Activated CD4-positive, alpha-beta T cell treated with anti-CD3 and anti-CD28 coated beads, Interleukin-2, amount 50 U/mL, for 1 hour (primary cell): ENCODE measurements at regions not wholly inside any gene's neighbourhood (a gene's known extent, or its start where the extent isn't known, plus 50 kb on each side); places are given as distances from the start of the nearest gene placed in this dataset.

Source experiments
- DNase-seq: peaks from one replicate; pipeline ENCODE4 v3.0.0-alpha.2; 2020

DNA sequence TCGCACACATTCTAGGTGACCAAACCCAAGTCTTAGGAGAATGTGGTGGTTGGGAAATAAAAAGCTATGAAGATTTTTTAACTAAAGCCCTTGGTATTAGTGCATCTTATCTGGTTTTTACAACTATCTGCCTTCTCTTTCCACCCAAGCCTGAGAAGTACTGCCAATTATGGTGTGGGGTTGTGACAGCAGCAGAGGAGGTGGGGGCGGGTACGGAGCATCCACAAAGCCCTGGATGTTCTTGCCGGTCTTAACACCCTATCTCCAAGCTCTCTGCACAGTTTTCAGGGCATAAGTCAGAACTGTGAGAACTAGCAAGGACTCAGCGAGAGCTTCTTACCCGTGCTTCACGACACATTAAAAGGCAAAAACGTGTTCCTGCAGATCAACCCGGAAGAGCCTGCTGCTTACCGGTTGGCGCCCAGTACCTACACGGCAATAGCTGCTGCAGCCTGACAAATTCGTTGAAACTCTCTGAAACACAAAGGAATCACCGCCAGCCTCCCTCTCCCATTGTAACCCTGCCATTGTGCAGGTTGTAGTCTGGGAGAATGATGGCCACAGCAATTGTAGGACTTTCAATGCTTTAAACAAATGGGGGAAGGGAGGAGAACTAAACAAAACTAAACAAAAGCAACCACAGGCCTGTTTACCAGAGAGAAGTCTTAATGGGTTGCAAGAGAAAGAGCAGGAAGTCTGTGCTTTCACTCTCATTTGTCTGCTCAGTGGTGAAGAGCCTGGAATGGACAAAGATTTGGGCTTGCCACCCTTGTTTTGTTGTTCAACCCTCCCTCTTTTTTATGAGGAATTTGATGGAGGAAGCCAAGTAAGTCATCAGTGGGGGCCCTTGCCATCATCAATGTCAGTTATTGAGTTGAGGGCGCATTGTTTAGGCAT, 461.0 kb upstream of the JARID2 start:
- peak; percentile 7 for DNase-seq

DNA sequence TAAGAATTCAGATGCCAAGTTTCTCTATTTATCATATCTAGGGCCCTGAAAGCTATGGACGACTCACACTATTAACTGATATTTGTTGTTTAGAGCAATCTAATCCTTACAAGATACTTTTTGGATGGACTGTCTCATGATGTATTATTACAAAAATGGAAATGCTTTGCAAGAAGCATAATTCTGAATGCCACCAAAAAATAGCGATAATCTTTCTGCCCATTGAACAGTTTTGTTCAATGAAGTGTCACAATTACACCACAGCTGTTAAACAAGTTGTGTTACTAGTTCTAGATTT, 460.4 kb upstream of the JARID2 start:
- no peak for DNase-seq

DNA sequence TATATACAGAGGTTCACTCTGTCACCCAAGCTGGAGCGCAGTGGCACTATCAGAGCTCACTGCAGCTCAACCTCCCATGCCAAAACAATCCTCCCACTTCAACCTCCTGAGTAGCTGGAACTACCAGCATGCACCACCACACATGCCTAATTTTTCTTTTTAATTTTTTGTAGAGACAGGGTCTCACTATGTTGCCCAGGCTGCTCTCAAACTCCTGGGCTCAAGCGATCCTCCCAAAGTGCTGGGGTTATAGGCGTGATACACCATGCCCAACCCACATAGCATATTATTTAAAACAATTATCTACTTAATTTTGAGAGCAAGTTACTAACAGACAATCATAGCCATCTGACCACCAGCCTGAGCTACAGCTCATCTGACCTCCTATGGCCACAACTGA, 459.9 kb upstream of the JARID2 start:
- DNase-seq, result no peak

DNA sequence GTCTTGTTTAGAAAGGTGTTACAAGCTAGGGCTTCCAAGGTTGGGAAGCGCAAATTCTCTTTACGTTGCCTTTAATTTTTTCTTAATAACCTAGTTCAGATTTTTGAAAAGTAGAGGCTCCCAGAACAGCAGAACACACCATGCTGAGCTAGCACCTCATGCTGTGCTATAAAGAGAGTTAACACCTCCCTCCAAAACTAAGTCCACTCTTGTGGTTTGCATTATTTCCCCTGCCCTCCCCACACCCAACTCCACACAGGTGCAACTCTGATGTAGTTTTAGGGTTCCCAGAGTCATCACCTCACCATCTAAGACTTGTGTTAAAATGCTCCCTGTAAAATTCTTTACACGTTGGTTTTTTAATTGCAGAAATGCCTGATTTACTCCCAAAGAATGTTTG, 459.4 kb upstream of the JARID2 start:
- DNase-seq, result no peak

DNA sequence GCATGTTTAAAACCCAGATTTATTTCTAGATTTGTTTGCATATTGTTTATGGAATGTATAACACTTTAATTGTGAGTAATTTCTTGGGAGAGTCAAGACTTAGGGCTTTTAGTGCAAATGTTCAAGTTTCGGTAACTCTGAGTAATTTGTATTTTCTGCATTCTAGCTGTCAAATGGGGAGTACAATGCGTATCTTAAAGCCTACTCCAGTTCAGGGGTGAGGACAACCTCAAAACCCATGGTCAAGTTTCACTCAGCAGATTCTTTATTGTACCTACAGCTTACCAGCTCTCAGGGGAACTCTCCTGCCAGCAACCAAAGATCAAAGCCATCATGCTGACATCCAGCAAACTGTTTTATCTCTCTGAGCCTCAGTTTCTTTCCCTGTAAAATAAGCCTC, 458.6 kb upstream of the JARID2 start:
- no peak for DNase-seq

DNA sequence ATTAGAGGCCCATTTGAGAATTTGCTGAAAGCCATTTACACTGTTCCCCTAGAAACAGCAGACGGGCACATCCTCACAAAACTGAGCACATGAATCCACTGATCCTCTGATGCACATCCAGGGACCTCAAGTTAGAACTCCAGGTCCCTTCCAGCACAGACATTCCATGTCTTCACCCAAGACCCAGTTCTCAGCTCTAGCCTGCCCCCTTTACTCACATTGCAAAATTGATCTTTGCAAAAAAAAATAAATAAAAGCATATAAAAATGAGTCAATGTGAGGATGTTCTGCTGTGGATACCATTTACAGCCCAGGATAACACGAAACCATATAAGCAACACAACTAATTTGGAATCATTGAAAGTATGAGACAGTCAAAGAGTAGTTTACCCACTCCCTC, 458.2 kb upstream of the JARID2 start:
- DNase-seq, result no peak

DNA sequence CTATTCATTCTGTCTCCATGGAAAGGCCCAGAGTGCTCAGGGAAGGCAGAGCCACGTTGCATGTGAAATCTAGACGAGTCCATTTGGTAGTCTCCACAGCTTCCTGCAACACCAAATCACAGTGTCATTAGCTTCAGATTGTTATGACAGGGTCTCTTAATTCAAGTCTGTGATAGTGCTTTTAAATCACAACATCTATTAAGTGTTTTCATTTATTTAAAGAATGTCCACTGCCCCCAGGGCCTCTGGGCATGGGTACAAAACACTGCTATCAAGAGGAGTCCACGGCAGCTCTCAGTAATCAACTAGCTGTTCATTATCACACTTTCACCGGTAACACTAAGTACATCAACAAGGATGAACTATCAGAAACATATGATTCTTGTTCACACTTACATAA, 455.9 kb upstream of the JARID2 start:
- DNase-seq, result no peak

DNA sequence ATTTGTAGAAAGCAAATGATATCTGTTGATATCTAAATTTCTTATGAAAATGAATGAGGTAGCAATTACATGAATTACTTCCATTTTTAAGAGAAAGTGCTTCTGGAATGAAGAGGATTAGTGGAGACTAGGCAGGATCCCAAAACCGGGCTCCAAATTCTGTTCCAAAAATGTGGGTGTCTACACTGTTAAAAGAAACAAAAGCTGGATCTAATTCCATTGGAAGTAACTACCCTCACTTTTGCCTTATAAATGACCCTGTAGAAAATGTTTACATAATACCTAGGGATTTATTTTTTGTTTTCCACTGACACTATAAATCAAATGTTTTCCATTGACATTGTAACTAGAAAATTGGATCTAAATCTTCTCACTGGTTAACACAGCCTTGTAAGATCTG, 454.9 kb upstream of the JARID2 start:
- DNase-seq, result no peak

DNA sequence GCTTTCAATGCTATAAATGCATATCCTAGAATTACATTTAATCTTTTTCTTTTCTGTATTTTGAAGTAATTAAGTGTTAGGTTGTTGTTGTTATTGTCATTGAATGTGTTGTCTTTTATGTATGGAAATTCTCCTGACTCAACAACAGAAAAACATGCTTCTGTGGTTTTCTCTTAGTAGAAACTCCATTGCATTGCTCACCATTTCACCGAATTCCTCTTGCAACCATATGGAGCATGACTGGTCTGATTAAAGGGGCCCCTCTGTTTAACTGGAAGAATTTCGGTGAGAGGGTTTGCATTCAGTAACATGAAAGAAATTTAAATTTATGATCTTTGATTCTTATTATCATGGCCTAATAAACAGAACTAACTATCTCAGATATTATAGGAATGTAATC, 454.3 kb upstream of the JARID2 start:
- DNase-seq, result no peak

DNA sequence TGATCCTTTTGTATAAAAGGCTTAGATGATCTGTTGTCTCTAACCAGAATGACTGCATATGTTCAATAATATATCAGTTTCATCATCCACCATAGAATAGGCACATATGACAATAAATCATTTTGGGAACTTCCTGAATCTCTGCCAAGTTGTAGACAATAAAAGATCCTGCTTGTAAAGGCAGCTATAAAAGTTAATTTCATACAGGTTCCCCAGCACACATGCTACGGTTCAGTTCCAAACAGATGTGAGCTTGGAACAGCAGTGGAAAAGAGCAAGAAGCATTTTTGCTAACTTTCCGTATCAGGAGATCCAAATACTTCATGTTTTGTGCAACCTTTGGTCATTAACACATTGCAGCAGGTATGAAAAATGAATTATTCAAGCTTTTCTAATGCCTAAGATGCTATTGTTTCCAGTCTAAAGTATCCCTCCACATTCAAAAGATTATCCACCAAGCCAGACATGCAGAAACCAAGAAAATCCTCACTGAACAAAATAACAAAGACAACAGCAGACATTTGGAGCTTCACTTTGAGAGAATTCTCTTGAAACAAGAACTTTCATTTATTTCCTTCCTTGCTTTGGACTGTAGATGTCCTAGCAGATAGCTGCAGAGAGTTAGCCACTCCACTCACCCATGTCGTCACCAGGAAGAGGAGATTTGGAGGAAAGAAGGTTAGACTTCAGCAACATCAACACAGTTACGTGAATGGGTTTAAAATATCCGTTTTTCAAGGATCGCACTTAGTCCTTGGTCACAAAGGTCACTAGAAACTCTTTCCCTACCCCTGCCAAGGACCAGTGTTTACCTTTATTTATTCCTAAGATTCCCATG, 453.5 kb upstream of the JARID2 start:
- no peak for DNase-seq

DNA sequence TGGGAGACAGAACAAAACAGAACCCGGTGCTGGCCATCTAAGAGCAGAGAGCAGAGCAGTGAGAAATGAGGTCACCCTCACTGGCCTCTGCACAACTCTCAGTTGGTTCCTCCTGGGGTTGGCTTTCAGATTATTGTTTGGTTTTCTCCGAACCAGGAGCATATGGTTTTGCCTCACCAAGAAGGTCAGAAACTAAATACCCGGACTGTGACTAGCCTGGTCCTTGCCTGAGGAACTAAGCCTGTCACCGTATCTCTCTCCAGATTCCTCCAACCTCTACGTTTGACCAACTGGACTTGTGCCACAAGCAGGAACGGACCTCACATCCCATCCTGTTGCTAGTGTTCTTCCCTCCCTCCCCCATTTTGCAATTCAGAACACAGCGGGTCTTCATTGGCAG, 450.4 kb upstream of the JARID2 start:
- no peak for DNase-seq

DNA sequence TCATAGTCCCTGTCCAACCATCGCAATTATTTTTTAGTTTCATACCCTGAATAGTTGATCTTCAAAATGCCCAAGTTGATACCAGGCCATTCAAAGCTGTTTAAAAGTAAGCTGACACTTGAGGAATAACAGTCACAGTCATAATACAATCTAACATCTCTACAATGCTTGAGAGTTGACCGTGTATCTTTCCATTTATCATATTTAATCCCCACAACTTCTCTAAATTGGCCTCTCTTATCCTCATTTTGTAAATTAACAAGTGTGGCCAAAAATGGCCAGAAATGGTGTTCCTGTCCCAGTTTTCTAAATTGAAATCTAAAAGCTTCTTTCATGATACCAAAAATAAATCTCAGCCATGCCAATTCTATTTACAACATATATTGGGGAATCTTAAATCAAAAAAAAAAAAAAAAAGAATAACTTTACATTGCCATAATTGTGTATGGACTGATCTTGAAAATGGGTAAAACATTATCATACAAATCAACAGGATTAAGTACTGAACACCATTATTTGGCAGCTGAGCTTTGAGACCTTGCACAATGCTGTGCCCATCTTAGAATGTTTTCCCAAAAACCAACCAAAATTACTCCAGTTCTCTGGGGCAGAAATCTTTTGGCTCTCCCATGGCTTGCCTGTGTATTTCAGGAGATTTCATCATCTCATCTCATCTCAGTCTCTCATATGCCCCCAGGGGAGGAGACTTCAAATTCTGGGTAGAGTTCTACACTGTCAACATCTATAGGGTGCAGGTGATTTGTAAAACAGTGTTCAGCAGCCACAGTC, 448.7 kb upstream of the JARID2 start:
- no peak for DNase-seq

DNA sequence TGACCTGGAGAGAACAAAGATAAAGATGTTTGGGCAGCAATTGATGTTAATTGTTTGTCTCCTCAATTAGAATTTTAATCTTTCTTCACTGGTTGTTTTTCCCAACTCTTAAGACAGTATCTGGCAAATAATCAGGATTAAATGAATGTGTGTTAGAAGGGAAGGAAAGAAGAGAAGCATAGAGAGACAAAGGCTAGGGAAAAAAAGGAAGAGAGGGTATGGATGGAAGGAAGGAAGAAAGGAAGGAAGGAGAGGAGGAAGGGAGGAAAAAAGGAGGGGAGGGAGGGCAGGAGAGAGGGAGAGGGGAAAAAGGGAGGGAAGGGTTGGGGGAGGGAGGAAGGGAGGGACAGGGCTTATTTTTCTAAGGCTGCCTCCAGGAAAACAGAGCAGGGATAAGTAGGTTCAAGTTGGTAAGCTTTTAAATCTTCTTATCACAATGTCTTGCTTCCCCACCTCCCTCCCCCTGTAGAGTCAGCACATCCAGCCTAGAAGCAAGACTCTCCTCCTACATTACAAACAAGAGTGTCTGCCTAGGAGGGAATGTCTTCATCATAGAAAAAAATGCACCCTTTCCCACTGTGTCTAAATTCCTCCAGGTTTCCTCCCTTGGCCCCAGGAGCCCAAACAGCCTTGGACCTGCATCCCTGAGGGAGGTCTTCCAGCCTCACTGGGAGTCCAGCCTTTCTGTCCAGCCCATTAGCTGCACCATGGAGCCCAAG, 447.8 kb upstream of the JARID2 start:
- no peak for DNase-seq

DNA sequence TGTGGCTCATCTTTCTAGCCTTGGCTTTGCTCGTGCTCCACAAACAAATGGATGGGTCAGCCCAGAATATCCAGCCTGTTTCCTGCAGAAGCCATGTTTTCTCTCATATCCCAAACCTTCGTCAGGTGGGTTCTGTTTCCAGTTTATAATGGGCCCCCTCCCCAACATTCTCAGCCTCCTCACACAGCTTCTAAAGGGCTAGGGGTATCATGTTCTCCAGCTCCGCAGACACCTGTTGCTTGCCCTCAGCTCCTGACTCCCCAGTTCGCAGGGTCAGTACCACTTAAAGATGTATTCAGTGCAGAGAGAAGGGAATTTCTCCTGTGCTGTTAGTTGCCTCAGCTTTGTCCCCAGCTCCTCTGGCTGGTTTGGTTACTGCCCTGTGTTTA, 447.3 kb upstream of the JARID2 start:
- DNase-seq, result no peak

DNA sequence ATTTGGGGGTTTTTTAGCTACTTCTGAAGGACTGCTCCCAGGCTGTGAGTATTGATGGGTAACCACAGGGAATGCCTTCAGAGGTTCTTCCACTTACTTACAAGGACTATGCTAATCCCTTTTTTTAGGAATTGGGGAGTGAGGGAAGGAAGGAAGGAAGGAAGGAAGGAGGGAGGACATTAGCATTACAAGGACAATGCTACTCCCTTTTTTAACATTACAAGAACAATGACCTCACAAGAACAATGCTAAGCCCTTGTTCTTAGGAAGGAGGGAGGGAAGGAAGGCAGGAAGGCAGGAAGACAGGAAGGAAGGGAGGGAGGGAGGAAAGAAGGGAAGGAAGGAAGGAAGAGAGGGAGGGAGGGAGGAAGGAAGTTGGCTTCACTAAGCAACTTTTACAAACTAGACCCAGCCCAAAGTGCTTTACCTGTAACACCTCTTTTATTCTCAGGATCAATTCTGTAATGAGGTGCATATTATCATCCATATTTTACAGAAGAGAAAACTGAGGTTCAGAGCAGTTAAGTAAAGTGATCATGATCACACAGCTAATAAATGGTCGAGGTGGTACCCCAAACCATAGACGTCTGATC, 446.8 kb upstream of the JARID2 start:
- DNase-seq, result no peak

DNA sequence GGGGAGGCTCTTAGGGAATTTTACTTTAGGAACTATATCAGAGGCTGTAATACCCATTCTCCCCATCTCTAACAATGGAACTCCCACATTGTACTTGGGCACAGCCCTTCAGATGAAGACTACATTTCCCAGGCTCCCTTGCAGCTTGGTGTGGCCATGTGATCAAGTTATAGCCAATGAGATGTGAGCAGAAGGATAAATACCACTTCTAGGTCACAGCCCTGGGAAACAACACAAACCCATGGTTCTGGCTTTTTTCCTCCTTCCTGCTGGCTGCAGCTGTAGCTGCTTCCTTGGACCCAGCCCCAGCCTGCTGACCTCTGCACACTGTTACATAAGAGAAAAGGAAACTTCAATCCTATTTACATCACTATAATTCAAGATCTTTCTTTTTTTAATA, 445.9 kb upstream of the JARID2 start:
- DNase-seq, result no peak

DNA sequence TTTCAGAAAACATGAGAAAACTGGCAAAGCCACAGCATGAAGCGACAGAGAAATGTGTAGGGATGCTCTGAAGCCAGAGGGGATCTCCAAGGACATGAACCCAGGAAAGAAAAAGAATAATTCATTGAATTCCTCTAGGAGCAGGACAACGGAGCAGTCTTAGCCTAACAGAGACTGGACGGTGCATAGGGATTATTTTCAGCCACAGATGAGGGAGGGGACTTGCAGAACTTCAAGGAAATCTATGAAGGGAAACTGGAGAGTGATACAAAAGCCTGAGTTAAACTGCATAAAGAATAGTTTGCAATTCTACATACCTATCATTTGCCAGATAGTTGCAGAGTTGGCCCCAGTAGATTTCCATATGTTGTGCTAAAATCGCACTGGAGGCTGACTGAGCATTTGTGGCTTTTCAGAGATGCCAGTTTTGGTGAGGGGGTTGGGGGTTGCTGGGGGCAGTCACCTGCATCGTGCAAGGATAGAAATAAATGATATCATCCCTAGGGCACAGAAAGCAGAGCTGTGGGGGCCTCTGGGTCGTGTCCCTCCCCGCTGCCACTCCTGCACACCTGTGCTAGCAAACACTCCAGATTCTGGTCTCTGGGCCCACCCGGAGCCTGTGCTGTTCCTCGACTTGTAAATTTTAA, 443.2 kb upstream of the JARID2 start:
- DNase-seq, result no peak

DNA sequence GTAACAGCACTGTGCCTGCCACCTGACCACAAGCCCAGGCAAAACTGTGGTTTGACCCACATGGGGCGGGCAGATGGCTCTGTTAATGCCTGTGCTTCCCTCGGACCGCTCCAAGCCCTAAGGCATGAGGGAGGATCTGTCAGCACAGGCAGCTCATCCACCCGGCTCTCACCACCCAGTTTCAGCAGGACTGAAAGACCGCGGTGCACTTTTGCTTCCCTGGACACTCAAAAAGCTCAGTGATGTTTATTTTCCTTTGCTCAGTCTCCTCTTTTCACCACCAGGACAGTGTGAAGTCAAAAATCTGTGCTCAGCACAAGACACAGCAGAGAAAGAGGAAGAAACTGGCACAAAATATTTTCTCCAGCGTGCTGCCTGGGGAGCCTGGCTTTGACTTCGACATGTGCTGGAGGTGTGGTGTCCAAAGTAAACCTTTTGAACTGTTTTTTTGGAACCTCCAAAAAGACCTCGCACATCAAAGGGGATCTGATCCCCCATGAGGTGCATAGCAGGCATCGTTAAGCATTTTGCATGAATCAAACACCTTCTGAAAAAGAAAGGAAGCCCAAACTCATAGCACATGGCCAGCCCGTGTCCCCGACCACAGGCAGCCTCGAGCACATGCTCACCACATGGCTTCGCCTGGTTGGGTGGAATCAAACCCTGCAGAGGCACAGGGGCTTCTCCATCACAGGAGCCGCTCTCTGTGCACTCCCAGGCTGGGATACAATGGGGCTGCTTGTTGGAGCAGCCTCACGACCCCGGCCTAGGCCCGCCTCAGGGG, 441.7 kb upstream of the JARID2 start:
- DNase-seq, result no peak

DNA sequence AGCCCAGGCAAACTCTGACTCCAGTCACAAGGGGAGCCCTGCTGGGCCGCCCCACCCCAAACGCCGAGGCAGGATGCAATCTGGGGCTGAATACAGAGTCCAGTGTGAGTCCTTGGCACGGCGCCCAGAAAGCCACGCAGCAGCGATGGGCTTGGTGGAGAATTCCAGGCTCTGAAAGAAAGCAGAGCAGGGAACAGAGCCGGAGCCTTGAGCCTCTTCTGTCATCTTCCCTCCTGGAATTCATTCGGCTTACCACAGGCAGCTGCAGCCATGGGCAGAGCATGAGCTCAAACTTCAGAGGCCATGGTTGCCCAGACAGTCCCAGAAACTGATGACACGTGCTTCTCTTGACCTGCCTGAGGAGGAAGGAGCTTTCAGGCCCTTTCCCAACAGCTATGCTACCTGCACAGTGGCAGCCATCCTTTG, 441.1 kb upstream of the JARID2 start:
- DNase-seq, result no peak

DNA sequence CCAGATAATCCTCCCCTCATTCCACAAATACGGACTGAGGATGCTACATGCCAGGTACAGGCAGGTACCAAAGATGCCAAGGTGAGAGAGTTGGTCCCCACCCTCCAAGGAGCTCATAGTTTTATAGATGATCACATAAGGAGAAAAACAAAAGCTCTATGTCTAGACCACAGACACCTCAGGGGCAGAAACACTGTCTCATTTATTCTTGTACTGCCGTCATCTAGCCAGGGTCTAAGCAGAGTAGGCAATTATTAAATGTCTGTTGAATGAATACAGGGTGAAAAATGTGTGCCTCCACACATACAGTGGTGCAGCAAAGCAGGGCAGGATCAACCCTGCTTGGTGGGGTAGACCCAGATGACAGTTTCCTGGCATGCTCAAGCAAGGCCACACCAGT, 439.8 kb upstream of the JARID2 start:
- DNase-seq, result no peak

DNA sequence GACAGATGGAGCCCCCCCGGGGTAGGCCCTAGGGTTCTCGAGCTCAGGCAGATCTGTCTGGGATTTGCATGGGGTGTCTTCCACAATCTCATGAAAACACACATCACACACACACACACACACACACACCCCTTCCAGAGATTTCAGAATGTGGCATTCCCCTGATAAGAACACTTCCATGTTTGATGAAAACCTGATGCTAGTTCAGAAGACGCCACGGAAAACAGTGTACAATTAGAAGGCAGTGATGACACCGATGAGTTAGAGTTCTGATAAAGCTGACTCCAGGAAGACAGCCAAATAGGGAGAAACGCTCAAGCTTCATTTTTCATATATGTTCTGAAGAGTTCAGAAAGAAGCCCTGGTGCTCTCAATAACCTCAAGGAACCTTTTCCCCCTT, 438.7 kb upstream of the JARID2 start:
- DNase-seq, result no peak
